Thyroid gland (tissue), 4 donors: ENCODE measurements at regions not wholly inside any gene's neighbourhood (a gene's known extent, or its start where the extent isn't known, plus 50 kb on each side); places are given as distances from the start of the nearest gene placed in this dataset.

ENCODE experiments used
- DNase-seq, 2 donors: peaks; one replicate each; pipeline ENCODE4 v3.0.0-alpha.2; 2019
- H3K27ac ChIP-seq, 3 donors: fragments of 200-600 bp; sonication (generic); 1 replicate in 2 of 3; 2 replicates in 1 of 3; pipeline ENCODE4 v1.5.1; 2016 to 2019; ENCODE audit warnings: mild to moderate bottlenecking in 1 of 3, moderate library complexity in 1 of 3
- H3K27me3 ChIP-seq: fragments of 200-600 bp; sonication (generic); one replicate; pipeline ENCODE4 v1.5.1; 2019
- H3K36me3 ChIP-seq, 2 donors: fragments of 200-600 bp; sonication (generic); one replicate each; pipeline ENCODE4 v1.5.1; 2016 to 2019
- H3K4me1 ChIP-seq, 2 donors: fragments of 200-600 bp; sonication (generic); one replicate each; pipeline ENCODE4 v1.5.1; 2017 to 2019
- H3K4me3 ChIP-seq, 3 donors: fragments of 200-600 bp; sonication (generic); replicated peaks in 1 of 3; 1 replicate in 2 of 3; 2 replicates in 1 of 3; pipeline ENCODE4 v1.5.1; 2016; ENCODE audit warnings: mild to moderate bottlenecking in 1 of 3
- H3K9me3 ChIP-seq: fragments of 200-600 bp; sonication (generic); one replicate; pipeline ENCODE4 v1.5.1; 2017
- CTCF ChIP-seq, 6 experiments: fragments of 200-600 bp in 3 of 6; fragments of 450-650 bp in 3 of 6; sonication (generic) in 3 of 6; IDR thresholded peaks; one replicate each; pipeline ENCODE4 v1.5.1; 2016 to 2019; ENCODE audit warnings: antibody characterized with exemption in 6 of 6, mild to moderate bottlenecking in 2 of 6, inconsistent platforms in 1 of 6, moderate library complexity in 1 of 6
- POLR2A ChIP-seq, 2 donors: fragments of 450-650 bp; IDR thresholded peaks; one replicate each; pipeline ENCODE4 v1.6.1; 2017; ENCODE audit warnings: antibody characterized with exemption in 2 of 2, mild to moderate bottlenecking in 2 of 2, moderate library complexity in 1 of 2
- WGBS, 2 donors: methylation state at CpG; one replicate each; pipeline ENCODE4 v1.1.5; 2017; 5-methylcytosine and 5-hydroxymethylcytosine counted together
- intact Hi-C: fragments of 100-400 bp; cut with DNase I; formaldehyde crosslinking; loops from one replicate; pipeline ENCODE4 v1.15.1; 2023

GRCh38 chr4:184887333-184887732 lies 61.6 kb upstream of the ACSL1 start:
- Histone ChIP-seq H3K27ac (no peak overlapping the region), H3K4me1 (no peaks in the 10 kb centered on the region), H3K36me3 (no peaks in the 10 kb centered on the region), H3K4me3 (no peak overlapping the region), H3K9me3 (no peaks in the 10 kb centered on the region), H3K27me3 (no peaks in the 10 kb centered on the region)
- intact Hi-C loops: no loop called here
- WGBS, 2 donors: 73 to 97% methylated on average over 3 of the region's 3 CpGs
- DNase-seq: no peak
- TF ChIP-seq CTCF (IDR thresholded peaks at IDR 0.05): no peak
- no peak for TF ChIP-seq POLR2A (IDR thresholded peaks at IDR 0.05)

- no peaks in the 10 kb centered on the region for H3K9me3 ChIP-seq
- H3K27me3 ChIP-seq: no peaks in the 10 kb centered on the region
- no peaks in the 10 kb centered on the region for H3K4me1 ChIP-seq
- no peak overlapping the region for H3K27ac ChIP-seq
- intact Hi-C loops: no loop called here
- no peak overlapping the region for H3K4me3 ChIP-seq
- DNase-seq: no peak
- TF ChIP-seq POLR2A (IDR thresholded peaks at IDR 0.05) (no peak), CTCF (IDR thresholded peaks at IDR 0.05) (no peak)
- H3K36me3 ChIP-seq: no peaks in the 10 kb centered on the region
- WGBS, 2 donors: 77 to 98% methylated on average over 6 of the region's 6 CpGs
Measured at GRCh38 chr4:184887947-184888346, 62.2 kb upstream of the ACSL1 start.

- 70 to 78% methylated on average over 13 of the region's 13 CpGs for WGBS, 2 donors
- intact Hi-C loops: no loop called here
- DNase-seq: no peak
Measured at GRCh38 chr4:184889666-184890335, 64.0 kb upstream of the ACSL1 start.

GRCh38 chr4:184890499-184890898 lies 64.7 kb upstream of the ACSL1 start:
- intact Hi-C loops: no loop called here
- no peaks in the 10 kb centered on the region for H3K9me3 ChIP-seq
- no peaks in the 10 kb centered on the region for H3K36me3 ChIP-seq
- no peaks in the 10 kb centered on the region for H3K27me3 ChIP-seq
- TF ChIP-seq POLR2A (IDR thresholded peaks at IDR 0.05) (no peak), CTCF (IDR thresholded peaks at IDR 0.05) (no peak)
- 49 to 54% methylated on average over 5 of the region's 5 CpGs for WGBS, 2 donors
- no peak for DNase-seq
- no peaks in the 10 kb centered on the region for H3K4me1 ChIP-seq
- H3K4me3 ChIP-seq: no peak overlapping the region
- H3K27ac ChIP-seq: no peak overlapping the region

More at GRCh38 chr4:184889666-184890335, 64.0 kb upstream of the ACSL1 start:
- Histone ChIP-seq H3K36me3 (no peaks in the 10 kb centered on the region), H3K4me1 (no peaks in the 10 kb centered on the region), H3K9me3 (no peaks in the 10 kb centered on the region), H3K27ac (no peak overlapping the region), H3K27me3 (no peaks in the 10 kb centered on the region), H3K4me3 (no peak overlapping the region)
- no peak for TF ChIP-seq POLR2A (IDR thresholded peaks at IDR 0.05)
- no peak for TF ChIP-seq CTCF (IDR thresholded peaks at IDR 0.05)

GRCh38 chr4:184891816-184892397 lies 66.1 kb upstream of the ACSL1 start:
- H3K4me1 ChIP-seq: no peaks in the 10 kb centered on the region
- intact Hi-C loops: no loop called here
- H3K9me3 ChIP-seq: no peaks in the 10 kb centered on the region
- no peak overlapping the region for H3K4me3 ChIP-seq
- WGBS, 2 donors: 97 to 98% methylated on average over 2 of the region's 2 CpGs
- H3K36me3 ChIP-seq: no peaks in the 10 kb centered on the region
- no peak overlapping the region for H3K27ac ChIP-seq
- DNase-seq: no peak
- H3K27me3 ChIP-seq: no peaks in the 10 kb centered on the region
- TF ChIP-seq POLR2A (IDR thresholded peaks at IDR 0.05) (no peak), CTCF (IDR thresholded peaks at IDR 0.05) (no peak)
